ENCODE measurements at regions not wholly inside any gene's neighbourhood (a gene's known extent, or its start where the extent isn't known, plus 50 kb on each side); places are given as distances from the start of the nearest gene placed in this dataset.

DNA sequence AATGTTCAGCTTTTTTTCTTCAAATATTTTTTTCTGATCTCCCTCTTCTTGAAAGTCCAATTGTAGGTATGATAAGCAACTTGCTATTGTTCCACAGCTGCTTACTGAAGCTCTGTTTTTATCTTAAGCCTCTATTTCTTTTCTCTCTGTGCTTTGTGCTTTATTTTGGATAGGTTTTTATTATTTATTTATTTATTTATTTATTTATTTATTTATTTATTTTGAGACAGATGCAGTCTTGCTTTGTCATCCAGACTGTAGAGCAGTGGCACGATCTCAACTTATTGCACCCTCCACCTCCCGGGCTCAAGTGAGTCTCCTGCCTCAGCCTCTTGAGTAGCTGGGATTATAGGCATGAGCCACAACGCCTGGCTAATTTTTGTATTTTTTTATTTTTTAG is 199.4 kb downstream of the KLF12 start:
- DNase-seq (ENCODE audit: low read depth): no peak

DNA sequence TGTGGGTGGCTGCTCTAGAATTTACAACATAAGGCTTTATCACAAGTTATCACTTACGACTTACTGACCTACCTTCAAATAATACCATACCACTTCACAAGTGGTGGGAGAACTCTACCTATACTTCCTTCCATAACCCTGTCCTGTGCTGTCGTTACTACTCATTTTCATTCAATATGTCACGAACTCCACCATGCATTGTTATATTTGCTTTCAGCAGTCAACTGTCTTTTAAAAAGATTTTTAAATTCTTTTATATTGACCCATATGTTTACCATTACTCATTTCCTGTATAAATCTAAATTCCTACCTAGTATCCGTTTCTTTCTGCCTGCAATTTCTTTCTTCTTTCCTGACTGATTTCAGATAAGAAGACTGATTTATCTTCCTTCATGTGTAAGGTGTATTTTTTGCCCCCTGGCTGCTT is 200.0 kb downstream of the KLF12 start:
- DNase-seq (ENCODE audit: low read depth): no peak

DNA sequence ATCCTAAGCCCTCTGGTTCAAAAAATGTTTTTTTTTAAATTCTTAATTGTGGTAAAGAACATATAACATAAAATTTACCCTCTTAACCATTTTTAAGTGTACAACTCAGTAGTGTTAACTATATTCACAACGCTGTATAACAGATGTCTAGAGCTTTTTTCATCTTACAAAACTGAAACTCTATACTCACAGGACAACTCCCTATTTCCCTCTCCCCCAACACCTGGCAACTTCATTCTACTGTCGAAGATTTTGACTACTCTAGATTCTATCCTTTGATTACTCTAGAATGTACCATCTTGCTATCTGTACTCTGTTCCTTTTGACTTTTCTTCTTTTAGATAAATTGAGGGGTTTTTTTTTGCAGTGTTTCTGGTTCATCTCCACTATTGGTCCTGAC is 200.4 kb downstream of the KLF12 start:
- no peak for DNase-seq (ENCODE audit: low read depth)

DNA sequence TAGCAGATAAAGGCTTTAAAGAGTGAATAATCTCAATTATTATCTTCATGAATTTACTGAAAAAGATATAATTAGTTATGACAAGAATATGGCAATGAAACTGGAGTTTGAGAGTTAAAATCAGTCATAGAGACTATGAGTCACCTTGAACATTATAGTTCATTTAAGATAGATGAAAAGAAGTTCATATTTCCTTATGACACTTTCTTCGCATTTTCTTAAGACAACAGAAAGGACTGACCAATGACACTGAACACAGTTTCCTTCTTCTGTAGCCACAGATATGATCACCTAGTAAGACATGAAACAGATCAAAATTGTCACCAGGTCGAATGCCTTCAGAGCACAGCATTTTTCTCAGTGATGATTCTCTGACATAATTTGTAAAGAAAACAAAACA is 202.1 kb downstream of the KLF12 start:
- no peak for DNase-seq (ENCODE audit: low read depth)

DNA sequence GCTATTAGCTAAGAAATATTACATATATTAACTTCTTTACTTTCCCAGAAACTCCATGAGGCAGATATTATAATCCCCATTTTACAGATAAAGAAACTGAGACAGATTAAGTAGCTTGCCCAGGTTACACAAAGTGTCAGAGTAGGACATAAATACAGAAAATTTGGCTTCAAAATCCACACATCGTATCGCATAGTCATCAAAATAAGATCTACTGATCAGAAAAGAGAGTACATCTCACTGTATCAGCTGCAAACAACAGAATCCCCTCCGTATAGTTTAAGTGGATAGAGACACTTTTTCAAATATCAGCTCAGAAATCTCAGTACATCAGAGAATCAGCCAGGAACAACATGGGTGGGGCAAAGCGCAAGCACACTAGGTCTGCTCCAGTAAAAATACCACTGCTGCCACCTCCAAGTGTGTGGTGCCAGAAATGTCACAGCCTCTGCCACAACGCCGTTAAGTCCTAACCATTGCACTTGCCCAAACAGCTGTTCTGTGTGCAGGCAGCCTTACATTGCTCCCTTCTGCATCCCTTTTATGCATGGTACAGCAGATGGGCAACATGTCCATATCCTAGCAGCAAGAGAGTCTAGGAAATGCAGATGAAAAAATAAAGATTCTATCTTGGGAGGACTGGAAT is 204.8 kb downstream of the KLF12 start:
- no peak for DNase-seq (ENCODE audit: low read depth)

DNA sequence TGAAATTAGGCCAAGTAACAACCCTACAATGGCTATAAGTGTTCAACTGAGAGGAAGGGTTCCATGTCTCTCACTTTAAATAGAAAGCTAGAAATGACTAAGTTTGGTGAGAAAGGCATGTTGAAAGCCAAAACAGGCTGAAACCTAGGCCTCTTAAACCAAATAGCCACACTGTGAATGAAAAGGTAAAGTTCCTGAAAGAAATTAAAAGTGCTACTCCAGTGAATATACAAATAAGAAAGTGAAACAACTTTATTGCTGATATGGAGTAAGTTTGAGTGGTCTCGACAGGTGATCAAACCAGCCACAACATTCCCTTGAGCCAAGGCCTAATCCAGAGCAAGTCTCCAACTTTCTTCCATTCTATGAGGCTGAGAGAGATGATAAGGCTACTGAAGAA is 209.6 kb downstream of the KLF12 start:
- DNase-seq (ENCODE audit: low read depth): no peak

DNA sequence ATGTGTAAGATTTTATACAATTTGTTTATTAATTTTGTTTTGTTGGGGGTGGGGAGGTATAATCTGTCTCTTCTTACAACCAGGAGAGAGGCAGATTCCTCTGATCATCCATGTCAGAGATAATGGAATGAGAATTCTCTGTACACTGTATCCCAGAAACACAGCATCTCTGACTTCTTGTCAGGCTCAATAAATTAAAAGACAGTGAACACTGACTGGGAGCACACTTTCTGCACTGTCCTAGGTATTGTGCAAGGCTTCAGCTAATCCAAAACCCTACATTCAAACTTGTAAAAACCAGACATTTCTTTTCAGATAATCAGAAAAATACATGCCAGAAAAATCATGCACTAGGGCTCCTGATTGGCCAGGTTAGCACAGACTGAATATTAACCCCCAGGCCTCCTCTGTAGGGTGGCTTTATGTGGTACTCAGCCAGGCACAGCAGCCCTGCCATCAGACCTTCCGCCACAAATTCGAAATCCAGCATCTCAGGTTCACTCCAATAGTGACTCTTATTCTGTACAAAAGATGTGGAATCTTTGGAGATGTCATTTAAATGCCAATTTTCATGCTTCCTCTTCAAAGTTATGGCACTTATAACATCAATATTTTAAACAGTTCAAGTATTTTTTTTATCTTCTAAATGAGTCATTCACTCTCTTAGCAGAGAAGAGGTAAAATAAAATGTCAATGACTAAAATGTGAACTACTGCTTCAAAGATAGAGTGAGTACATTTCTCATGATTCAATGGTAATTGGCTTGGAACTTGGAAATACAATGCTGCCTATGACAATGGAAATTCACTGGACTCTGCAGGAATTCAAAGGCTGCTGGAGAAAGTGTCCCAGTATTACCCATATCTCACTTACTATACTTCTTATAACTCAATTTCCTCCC is 211.5 kb downstream of the KLF12 start:
- DNase-seq (ENCODE audit: low read depth): no peak

DNA sequence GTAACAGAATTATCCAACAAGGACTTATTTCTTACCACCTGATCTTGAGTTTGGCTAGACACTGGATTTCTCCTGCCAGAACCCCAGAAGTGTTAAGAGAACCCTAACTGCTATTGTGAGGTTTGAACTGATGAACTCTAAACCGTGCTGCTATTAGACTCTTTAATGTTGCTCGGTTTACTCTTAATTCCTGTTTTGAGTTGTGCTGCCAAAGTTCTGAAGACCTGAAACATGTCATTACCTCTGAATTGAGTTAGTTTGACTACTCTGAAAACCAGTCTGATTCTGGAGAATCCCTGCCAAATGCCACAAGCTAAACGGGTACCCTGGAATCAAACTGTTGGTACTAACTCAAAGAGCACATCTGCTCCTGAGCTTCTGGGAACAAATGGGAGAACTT is 215.5 kb downstream of the KLF12 start:
- DNase-seq (ENCODE audit: low read depth): no peak

DNA sequence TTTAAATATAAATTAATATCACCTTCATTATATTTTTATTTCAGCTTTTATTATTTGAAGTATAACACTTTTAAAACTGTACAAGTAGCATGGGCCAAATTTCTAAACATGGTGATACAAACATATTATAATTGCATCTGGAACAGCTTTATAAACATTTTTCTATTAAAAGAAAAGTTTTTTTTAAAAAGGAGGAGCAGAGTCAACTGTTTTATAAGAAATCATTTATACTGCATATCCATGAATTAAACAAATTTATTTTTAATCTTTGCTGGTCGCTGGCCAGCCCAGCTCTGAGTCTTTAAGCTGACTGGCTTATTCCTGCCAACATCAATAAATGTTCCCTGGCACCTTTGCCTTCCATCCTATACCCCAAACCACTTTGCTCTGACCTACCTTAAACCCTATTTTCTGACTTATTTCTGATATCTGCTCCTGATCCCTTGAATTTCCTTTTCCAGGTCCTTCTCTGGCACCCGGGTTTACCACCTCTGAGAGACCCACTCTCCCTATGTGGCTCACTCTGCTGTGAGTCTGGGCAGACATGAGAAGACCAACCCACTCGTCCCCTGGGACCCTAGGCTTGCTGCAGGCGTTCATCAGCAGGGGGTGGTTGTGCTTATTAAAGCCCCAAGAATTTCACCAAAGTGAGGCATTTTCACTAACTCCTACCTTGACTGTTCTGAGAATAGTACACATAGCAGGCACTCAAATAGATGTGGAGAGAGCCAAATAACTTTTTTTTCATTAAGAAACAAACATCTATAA is 220.3 kb downstream of the KLF12 start:
- DNase-seq (ENCODE audit: low read depth): no peak

DNA sequence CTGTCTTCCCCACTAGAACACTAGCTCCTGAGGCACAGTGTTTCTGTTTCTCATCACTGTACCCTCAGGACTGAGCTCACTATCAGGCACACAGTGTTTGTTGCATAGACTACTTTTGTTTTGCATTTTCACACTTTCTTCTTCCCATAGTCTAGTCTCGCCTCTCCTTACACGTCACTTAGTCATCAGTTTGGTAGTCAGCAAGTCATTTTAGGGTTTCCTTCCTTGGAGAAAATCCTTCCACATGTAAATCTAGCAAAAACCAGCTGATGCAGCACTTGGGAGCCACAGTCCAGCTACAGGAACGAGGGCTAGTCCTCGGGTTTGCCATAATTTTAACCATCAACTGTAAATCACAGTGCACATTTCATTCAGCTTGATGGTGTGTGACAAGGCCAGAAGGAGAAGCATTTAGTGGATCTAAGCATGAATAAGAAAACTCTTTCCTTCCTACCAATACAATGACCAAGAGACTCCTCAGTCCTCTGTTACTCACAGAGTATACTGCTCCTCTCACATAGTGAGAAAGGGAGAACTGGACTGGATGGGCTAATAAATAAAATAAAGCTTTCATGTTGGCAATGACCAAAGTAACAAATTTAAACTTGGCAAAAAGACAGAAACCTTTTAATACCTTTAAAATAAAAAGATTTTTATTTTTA is 221.0 kb downstream of the KLF12 start:
- no peak for DNase-seq (ENCODE audit: low read depth)

DNA sequence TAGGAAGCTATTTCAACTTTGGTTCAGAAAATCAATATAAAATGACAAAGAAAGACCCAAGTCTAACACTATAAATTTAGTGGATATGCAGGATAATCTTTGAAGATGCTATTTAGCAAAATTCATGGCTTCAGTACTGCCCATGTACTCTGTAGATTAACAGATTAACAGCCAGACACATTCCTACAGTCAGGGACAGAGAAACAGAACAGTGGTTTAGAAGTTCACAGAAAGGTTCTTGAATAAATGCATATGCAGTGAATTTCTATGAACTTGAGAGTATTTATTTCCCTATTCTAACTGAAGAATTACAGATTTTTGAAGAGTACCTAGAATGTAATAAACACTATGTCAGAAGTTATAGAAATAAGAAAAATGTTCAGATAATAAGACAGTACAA is 222.8 kb downstream of the KLF12 start:
- no peak for DNase-seq (ENCODE audit: low read depth)

DNA sequence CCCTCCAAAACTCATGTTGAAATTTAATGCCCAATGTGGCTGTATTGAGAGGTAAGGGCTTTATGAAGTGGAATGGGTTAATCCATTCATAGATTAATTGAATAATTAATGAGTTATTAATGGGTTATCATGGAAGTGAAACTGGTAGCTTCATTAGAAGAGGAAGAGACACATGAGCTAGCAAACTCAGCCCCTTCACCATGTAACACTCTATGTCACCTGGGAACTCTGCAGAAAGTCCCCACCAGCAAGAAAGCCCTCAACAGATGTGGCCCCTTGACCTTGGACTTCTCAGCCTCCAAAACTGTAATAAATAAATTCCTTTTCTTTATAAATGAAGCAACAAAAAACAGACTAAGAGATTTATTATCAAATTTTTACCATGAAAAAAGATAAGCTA is 223.5 kb downstream of the KLF12 start:
- no peak for DNase-seq (ENCODE audit: low read depth)

DNA sequence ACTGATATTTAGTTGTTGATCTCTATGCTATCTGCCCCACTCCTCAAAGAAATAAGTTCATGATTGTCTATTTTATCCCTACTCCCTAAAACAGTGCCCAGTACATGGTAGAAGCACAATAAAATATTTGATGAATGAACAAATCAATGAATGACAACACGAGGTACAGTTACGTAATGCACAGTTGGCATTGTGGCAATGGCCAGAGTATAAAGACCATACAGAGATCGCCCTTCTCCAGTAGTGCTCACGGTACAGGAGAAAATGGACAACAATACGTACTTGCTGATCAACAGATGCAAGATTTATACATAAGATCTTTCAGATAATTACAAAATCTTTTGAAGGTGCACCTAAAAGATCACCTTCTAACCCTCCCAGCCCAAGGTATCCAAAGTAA is 225.4 kb downstream of the KLF12 start:
- DNase-seq (ENCODE audit: low read depth): no peak

DNA sequence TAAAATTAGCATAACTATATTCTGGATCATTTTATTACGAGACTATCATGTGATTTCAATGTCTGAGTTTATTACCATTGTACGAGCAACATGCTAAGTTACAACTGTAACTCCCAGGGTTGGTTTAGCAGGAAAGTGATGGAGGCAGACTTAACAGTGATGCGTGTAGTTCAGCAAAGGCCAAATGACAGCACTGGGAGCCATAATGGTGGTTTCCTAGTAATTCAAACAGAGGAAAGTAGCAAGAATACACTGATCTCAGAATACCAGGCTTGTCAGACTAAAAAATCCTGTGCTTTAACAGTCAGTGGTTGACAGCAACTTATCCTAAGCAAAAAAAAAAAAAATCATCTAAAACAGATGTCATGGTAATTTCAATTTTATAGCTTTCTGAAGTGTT is 229.6 kb downstream of the KLF12 start:
- DNase-seq (ENCODE audit: low read depth): no peak

DNA sequence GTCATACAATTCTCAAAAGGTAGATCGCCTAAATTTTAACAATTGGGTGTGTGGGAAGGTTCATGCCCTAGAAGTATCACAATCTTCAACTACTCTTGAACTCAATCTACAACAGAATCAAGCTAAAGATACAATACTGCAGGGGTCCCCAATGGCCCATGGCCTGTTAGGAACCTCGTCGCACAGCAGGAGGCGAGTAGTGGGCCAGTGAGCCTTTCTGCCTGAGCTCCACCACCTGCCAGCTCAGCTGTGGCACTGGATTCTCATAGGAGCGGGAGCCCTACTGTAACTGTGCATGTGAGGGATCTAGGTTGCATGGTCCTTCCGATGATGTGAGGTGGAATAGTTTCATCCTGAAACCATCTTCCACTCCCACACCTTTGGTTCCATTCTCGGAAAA is 230.6 kb downstream of the KLF12 start:
- DNase-seq (ENCODE audit: low read depth): no peak

DNA sequence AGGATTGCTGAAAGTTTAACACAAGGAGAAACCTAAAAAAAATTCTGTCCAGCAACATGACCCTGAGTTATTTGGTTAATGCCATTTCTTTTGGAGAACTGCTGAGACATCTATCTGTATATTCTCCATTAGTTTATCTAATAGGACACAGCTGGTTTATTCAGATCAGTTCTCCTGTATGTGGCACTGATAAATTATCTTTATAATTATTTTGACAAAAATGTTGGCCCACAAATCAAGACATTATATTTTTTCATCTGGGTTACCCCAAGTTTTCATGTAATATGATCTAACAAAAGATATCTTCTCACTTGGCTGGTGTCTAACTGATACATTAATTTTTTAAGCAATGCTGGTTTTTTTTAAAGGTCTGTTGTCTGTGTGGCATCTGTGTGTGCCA is 231.4 kb downstream of the KLF12 start:
- no peak for DNase-seq (ENCODE audit: low read depth)

DNA sequence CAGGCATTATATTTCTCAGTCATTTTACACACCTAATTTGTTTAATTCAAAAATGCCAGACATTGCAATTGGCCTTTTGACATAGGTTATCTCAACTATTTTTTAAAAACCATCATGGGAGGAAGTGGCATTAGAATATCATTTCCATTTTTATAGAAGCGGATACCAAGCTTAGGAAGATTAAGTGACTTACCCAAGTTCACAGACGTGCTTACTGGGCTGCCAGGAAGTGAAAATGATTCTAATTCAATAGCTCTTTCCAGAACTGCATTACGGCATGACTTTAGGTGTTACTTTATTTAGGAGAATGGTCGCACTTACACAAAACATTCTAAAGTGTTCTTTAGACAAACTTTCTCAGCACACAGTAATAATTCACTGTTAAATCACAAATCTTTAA is 231.9 kb downstream of the KLF12 start:
- DNase-seq (ENCODE audit: low read depth): no peak

DNA sequence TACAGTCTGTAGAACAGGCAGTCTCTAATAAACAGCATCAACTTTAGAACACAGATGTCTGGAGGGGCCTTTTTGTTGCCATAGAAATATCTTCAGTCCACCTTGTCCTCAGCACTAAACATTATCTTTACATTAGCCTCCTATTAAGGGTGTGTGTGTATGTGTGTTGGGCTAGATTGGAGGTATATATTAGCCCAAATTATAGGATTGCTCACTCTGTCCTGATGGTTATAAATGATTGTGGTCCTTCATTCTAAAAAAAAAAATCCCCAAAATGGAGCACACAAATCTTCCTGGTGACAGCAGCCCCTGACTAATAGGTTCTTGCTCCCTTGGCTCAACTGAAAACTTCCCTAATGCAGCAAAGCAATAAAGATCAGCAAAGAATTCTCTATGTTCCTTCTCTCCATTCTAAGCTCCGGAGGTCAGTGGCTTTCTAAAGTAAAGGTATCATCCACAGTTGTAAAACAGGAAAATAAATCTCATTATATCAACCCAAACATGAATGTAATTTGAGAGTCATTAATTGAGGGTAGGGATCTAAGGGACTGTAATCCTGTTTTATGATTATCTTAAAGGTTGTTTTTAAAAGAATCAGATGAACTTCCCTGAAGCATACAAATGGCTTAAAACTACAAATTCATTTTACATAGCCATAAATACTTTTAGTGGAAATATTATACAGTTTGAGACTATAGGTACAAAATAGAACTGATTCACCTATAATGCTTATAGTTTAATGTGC is 232.7 kb downstream of the KLF12 start:
- DNase-seq (ENCODE audit: low read depth): no peak

DNA sequence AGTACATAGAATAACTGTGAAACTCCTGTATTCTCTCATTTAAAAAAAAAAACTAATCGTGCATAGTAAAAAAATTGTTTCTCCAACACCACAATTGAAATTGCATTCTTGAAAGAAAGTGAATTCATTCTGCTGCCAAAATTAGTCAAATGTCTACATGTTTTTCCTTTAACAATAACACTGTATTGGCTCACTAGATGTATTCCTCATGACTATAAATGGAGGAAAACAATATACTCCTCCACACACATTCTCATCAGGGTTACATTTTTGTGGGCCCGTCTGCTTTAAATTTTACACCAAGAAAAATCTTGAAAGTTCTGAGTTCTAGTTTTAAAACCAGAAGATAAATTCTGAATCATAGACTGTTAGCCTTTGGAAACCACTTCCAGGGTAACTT is 233.6 kb downstream of the KLF12 start:
- DNase-seq (ENCODE audit: low read depth): no peak

DNA sequence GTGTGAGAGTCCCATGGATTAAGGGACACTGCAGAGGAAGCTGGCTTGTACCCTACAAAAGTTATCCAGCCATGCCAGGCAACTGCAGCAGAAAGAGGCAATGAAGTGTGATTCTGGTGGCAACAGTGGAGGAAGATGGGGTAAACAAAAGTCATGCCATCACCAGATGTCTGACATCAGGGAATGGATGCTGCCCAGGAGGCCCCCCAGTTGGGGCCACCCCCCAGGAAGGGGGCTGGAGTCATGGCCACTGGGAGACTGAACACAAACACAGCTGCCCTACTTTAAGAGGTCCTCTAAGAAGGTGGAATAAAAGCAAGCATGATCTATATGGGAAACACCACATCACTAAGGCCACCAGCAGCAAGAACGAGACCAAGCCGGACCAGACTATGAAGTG is 235.3 kb downstream of the KLF12 start:
- no peak for DNase-seq (ENCODE audit: low read depth)

DNA sequence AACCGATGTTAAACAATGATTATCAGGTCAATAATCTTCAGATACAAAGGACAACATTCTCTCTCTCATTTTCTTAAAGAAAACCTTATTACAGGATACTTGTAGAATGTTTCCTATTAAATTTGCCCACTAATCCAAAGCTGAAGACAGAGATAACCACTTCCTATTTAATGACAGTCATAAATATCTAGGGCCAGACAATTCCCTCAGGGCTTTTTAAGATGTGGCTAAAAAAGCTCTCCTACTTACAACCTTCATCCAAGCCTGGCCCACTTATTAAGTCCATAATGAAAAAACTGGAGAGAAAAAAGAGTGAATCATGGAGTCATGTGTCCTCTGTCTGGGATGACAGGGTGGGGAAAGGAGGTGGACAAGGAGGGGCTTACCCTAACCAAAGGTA is 235.9 kb downstream of the KLF12 start:
- DNase-seq (ENCODE audit: low read depth): no peak
